Esophagus muscularis mucosa (tissue), 4 donors: ENCODE measurements at regions not wholly inside any gene's neighbourhood (a gene's known extent, or its start where the extent isn't known, plus 50 kb on each side); places are given as distances from the start of the nearest gene placed in this dataset.

Source experiments
- DNase-seq: peaks from one replicate; pipeline ENCODE4 v3.0.0-alpha.2; 2017; ENCODE audit errors: extremely low spot score
- H3K27ac ChIP-seq, 4 donors: fragments of 200-600 bp; sonication (generic); replicated peaks in 1 of 4; 1 replicate in 3 of 4; 2 replicates in 1 of 4; pipeline ENCODE4 v1.5.1; 2016 to 2019; ENCODE audit warnings: mild to moderate bottlenecking in 1 of 4
- H3K27me3 ChIP-seq, 4 donors: fragments of 200-600 bp; sonication (generic); one replicate each; pipeline versions ENCODE4 v1.5.1 to v1.6.0; 2016 to 2019
- H3K36me3 ChIP-seq, 4 donors: fragments of 200-600 bp; sonication (generic); one replicate each; pipeline ENCODE4 v1.5.1; 2016 to 2019
- H3K4me1 ChIP-seq, 4 donors: fragments of 200-600 bp; sonication (generic); one replicate each; pipeline ENCODE4 v1.5.1; 2016 to 2019
- H3K4me3 ChIP-seq, 4 donors: fragments of 200-600 bp; sonication (generic); 1 replicate in 2 of 4; 2 replicates in 2 of 4; pipeline ENCODE4 v1.5.1; 2016 to 2019; ENCODE audit warnings: mild to moderate bottlenecking in 4 of 4, moderate library complexity in 1 of 4
- H3K9me3 ChIP-seq, 4 donors: fragments of 200-600 bp; sonication (generic); 1 replicate in 3 of 4; 2 replicates in 1 of 4; pipeline ENCODE4 v1.5.1; 2016 to 2019
- EP300 ChIP-seq: sonication (generic); formaldehyde crosslinking; IDR thresholded peaks from one replicate; pipeline ENCODE4 v1.6.1; 2017; ENCODE audit warnings: antibody characterized with exemption
- POLR2A ChIP-seq: fragments of 450-650 bp; IDR thresholded peaks from one replicate; pipeline ENCODE4 v1.6.1; 2017; ENCODE audit warnings: antibody characterized with exemption, moderate library complexity, mild to moderate bottlenecking, low read depth
- POLR2AphosphoS5 ChIP-seq, 2 donors: sonication (generic); formaldehyde crosslinking; IDR thresholded peaks; one replicate each; pipeline ENCODE4 v1.6.1; 2017; ENCODE audit warnings: antibody characterized with exemption in 2 of 2
- WGBS: methylation state at CpG from one replicate; pipeline ENCODE4 v1.1.5; 2018; 5-methylcytosine and 5-hydroxymethylcytosine counted together
- intact Hi-C: fragments of 100-400 bp; cut with DNase I; formaldehyde crosslinking; loops from one replicate; pipeline ENCODE4 v1.15.1; 2023
- TF ChIP-seq, protein P1 (sequence below), 3 experiments: fragments of 200-600 bp in 2 of 3; fragments of 450-650 bp in 1 of 3; sonication (generic) in 2 of 3; IDR thresholded peaks; one replicate each; pipeline ENCODE4 v1.5.1; 2017 to 2019; ENCODE audit warnings: antibody characterized with exemption in 3 of 3, mild to moderate bottlenecking in 2 of 3, moderate library complexity in 1 of 3

DNA sequence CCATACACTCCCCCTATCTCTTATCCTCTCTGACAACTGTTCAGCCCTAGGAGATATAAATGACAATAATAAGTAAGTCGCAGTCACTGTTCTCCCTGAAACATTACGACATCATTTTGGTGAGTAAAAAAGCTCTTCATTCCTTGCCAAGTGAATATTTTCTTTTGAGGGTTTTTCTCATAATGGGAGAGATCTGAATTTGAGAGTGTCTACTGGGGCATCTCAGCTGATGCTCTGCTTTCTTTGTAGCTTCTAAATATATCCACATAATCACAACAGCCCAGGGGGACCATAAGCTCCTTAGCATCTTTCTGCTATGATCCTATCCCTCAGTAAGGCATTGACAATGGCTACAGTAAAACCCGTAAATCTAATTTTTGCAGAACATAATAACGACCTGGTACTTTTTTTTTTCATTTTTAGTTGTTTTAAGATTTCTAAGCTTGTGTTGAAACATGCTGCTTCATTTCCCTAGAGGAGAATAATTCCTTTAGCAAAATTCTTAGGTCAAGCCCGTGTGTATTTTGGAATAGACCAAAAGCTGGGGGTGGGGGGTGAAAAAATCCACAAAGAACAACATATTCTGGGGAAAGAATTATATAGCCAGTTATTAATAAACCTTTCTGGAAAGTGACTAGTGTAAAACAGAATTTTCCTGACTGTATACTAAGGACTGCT is 78.1 kb upstream of the GPM6B start:
- Histone ChIP-seq H3K27ac (no peak overlapping the region), H3K4me1 (peaks cover 0 to 26% (median 9%) of the 10 kb centered on the region in 4 donors), H3K9me3 (no peaks in the 10 kb centered on the region), H3K36me3 (no peaks in the 10 kb centered on the region), H3K4me3 (no peak overlapping the region), H3K27me3 (no peaks in the 10 kb centered on the region)
- 71% methylated on average over 5 of the region's 5 CpGs for WGBS
- TF ChIP-seq, protein P1, sequence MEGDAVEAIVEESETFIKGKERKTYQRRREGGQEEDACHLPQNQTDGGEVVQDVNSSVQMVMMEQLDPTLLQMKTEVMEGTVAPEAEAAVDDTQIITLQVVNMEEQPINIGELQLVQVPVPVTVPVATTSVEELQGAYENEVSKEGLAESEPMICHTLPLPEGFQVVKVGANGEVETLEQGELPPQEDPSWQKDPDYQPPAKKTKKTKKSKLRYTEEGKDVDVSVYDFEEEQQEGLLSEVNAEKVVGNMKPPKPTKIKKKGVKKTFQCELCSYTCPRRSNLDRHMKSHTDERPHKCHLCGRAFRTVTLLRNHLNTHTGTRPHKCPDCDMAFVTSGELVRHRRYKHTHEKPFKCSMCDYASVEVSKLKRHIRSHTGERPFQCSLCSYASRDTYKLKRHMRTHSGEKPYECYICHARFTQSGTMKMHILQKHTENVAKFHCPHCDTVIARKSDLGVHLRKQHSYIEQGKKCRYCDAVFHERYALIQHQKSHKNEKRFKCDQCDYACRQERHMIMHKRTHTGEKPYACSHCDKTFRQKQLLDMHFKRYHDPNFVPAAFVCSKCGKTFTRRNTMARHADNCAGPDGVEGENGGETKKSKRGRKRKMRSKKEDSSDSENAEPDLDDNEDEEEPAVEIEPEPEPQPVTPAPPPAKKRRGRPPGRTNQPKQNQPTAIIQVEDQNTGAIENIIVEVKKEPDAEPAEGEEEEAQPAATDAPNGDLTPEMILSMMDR (IDR thresholded peaks at IDR 0.05), result no peak
- no peak for DNase-seq
- intact Hi-C loops, result no loop called here

DNA sequence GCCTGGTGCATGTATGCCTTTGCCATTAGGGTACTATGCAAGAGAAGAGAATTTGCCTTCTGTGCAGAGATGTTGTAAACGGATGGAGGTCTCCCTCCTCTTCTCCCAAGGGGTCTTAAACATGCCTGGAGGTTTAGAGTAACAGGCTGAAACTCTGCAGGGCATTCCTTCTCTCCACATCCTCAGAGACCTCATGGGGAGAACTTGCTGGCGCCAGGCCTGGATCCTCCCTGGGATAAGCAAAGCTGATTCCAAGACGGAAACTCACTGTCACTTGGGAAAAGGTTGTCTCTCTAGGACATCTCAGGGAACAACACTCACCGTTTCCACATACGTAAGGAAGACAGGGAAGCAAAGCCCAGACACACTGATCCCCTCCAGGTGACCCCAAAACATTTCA is 76.9 kb upstream of the GPM6B start:
- WGBS, result 56% methylated on average over 5 of the region's 5 CpGs
- TF ChIP-seq POLR2AphosphoS5 (IDR thresholded peaks at IDR 0.05), result no peak
- TF ChIP-seq, protein P1 (IDR thresholded peaks at IDR 0.05), result no peak
- TF ChIP-seq POLR2A, result no peak
- no peak for TF ChIP-seq EP300
- Histone ChIP-seq H3K36me3 (no peaks in the 10 kb centered on the region), H3K9me3 (no peaks in the 10 kb centered on the region), H3K4me1 (peaks cover 0 to 14% (median 6%) of the 10 kb centered on the region in 4 donors), H3K27me3 (no peaks in the 10 kb centered on the region), H3K27ac (no peak overlapping the region), H3K4me3 (no peak overlapping the region)
- intact Hi-C loops, result no loop called here
- DNase-seq, result no peak

DNA sequence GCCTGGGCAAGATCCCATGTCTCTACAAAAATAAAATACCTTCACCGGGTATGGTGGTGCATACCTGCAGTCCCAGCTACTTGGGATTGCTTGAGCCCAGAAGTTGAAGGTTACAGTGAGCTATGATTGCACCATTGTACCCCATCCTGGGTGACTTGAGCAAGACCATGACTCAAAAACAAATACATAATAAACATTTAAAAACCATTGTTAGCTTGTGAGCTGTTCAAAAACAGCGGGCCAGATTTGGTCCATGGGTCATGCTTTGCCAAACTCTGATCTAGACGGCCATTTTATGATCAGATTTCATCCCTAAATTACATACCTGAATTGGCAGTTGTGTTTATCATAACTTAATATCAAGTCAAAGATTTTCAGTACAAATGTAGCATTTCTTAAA is 76.0 kb upstream of the GPM6B start:
- no peak overlapping the region for H3K4me3 ChIP-seq
- no peak overlapping the region for H3K27ac ChIP-seq
- no peak for DNase-seq
- WGBS, result 88% methylated on average over 3 of the region's 3 CpGs
- peaks cover 0 to 5% (median 0%) of the 10 kb centered on the region in 4 donors for H3K4me1 ChIP-seq
- H3K36me3 ChIP-seq, result no peaks in the 10 kb centered on the region
- no peaks in the 10 kb centered on the region for H3K9me3 ChIP-seq
- TF ChIP-seq POLR2AphosphoS5 (IDR thresholded peaks at IDR 0.05) (no peak), EP300 (no peak), POLR2A (no peak)
- TF ChIP-seq, protein P1 (IDR thresholded peaks at IDR 0.05), result no peak
- no peaks in the 10 kb centered on the region for H3K27me3 ChIP-seq
- intact Hi-C loops, result no loop called here

DNA sequence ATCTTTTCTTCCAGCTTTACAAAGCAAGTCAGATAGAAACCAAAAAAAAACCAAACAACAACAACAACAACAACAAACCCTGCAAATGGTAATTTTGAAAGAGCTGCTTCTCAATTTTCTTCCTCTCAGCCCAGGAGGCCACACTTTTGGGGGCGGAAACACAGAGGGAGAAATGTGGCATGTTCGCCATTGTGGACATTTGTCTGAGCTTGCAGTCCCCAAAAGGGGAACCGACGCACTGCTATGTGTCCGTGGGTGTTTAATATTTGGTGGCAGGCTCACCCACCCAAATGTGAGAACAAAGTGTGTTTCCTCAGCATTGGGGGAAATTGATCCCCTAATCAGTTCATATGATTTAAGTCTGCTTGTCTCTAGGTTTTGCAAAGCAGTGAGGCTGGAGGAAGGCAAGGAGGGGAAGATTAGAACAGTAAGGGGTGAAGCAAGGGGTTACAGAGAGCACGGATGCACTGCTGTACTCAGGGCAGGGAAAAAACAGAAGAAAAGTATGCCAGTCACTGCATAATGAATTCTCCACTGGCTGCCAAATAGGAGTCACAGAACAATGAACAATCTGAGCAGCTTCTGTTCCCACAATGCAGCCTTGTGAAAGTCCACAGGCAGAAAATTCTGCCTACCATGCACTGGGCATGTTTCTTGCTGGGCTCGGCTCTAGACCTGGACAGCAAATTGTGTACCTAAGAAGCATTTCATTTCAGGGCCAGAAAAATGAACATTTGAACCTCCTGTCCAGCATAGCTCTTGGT is 74.7 kb upstream of the GPM6B start:
- H3K4me3 ChIP-seq, result no peak overlapping the region
- DNase-seq, result no peak
- WGBS, result 73% methylated on average over 7 of the region's 7 CpGs
- intact Hi-C loops, result no loop called here
- no peaks in the 10 kb centered on the region for H3K9me3 ChIP-seq
- no peaks in the 10 kb centered on the region for H3K36me3 ChIP-seq
- H3K27ac ChIP-seq, result no peak overlapping the region
- no peaks in the 10 kb centered on the region for H3K4me1 ChIP-seq
- no peaks in the 10 kb centered on the region for H3K27me3 ChIP-seq
- no peak for TF ChIP-seq POLR2A
- no peak for TF ChIP-seq EP300
- TF ChIP-seq POLR2AphosphoS5 (IDR thresholded peaks at IDR 0.05), result no peak
- TF ChIP-seq, protein P1 (IDR thresholded peaks at IDR 0.05), result no peak
